ENCODE measurements at regions not wholly inside any gene's neighbourhood (a gene's known extent, or its start where the extent isn't known, plus 50 kb on each side); places are given as distances from the start of the nearest gene placed in this dataset.

DNA sequence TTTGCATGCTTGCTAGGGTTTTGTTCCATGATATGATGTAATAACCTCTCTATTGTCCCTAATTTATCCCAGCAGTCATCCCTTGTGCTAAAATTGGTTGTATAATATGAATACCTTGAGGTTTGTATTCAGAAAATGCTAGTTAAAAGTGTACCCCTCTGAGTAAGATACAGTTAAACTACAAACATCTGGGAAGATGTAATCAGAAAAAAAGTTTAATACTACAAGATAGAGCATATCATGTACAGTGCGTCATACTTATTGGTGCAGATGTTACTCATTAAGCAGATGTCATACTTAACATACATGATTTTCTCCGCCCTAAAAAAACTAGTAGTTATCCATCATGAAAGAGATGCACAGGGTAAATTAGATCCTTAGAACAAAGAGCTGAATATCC lies 336.1 kb upstream of the KCND2 start:
- Histone ChIP-seq H3K9me1 (ENCODE audit: control insufficient read depth, extremely low read depth, insufficient read depth, low read length) (no peaks in the 10 kb centered on the region), H3K79me2 (ENCODE audit: control insufficient read depth, insufficient read depth, low read length) (no peaks in the 10 kb centered on the region), H3K27ac (ENCODE audit: control insufficient read depth, insufficient read depth, low read length) (no peak overlapping the region), H3K27me3 (ENCODE audit: control insufficient read depth, extremely low read depth, insufficient read depth, low read length) (no peaks in the 10 kb centered on the region), H3K4me2 (ENCODE audit: control insufficient read depth, extremely low read depth, insufficient read depth, low read depth, low read length) (no peak overlapping the region), H3K4me1 (ENCODE audit: control insufficient read depth, extremely low read depth, insufficient read depth, low read length) (no peaks in the 10 kb centered on the region), H3K36me3 (ENCODE audit: control insufficient read depth in 2 of 2, extremely low read depth in 1 of 2, insufficient read depth in 2 of 2, low read length in 2 of 2) (no peaks in the 10 kb centered on the region), H3K9me3 (ENCODE audit: control insufficient read depth, low read depth, low read length) (no peaks in the 10 kb centered on the region), H3K9ac (ENCODE audit: control insufficient read depth, extremely low read depth, insufficient read depth, low read length) (no peak overlapping the region), H2AFZ (ENCODE audit: control insufficient read depth, low read length) (no peak overlapping the region), H4K20me1 (ENCODE audit: control insufficient read depth, extremely low read depth, insufficient read depth, low read length) (no peaks in the 10 kb centered on the region), H3K4me3 (ENCODE audit: control insufficient read depth in 2 of 3, extremely low read depth in 1 of 3, insufficient read depth in 2 of 3, low read depth in 1 of 3, low read length in 3 of 3) (no peak overlapping the region)
- dilution Hi-C loops (cut with MboI; ENCODE audit: extremely low pct_ligation_motif_present, low sequenced_read_pairs), result no loop called here
- FAIRE-seq, result no peak
- TF ChIP-seq EZH2 (IDR thresholded peaks at IDR 0.05; ENCODE audit: low read length), result no peak
- TF ChIP-seq, protein P1, sequence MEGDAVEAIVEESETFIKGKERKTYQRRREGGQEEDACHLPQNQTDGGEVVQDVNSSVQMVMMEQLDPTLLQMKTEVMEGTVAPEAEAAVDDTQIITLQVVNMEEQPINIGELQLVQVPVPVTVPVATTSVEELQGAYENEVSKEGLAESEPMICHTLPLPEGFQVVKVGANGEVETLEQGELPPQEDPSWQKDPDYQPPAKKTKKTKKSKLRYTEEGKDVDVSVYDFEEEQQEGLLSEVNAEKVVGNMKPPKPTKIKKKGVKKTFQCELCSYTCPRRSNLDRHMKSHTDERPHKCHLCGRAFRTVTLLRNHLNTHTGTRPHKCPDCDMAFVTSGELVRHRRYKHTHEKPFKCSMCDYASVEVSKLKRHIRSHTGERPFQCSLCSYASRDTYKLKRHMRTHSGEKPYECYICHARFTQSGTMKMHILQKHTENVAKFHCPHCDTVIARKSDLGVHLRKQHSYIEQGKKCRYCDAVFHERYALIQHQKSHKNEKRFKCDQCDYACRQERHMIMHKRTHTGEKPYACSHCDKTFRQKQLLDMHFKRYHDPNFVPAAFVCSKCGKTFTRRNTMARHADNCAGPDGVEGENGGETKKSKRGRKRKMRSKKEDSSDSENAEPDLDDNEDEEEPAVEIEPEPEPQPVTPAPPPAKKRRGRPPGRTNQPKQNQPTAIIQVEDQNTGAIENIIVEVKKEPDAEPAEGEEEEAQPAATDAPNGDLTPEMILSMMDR (optimal IDR thresholded peaks at IDR 0.05 in 1 of 3, IDR thresholded peaks at IDR 0.05 in 1 of 3, conservative IDR thresholded peaks at IDR 0.05 in 1 of 3; ENCODE audit: extremely low read depth in 1 of 3, insufficient read depth in 2 of 3, low read length in 3 of 3), result no peak
- DNase-seq (ENCODE audit: low read depth, low spot score), result no peak

- H3K9ac ChIP-seq (ENCODE audit: control insufficient read depth, extremely low read depth, insufficient read depth, low read length), result no peak overlapping the region
- H3K27ac ChIP-seq (ENCODE audit: control insufficient read depth, insufficient read depth, low read length), result no peak overlapping the region
- no peaks in the 10 kb centered on the region for H3K27me3 ChIP-seq (ENCODE audit: control insufficient read depth, extremely low read depth, insufficient read depth, low read length)
- no peak for FAIRE-seq
- no peak for DNase-seq (ENCODE audit: low read depth, low spot score)
- H3K9me3 ChIP-seq (ENCODE audit: control insufficient read depth, low read depth, low read length), result no peaks in the 10 kb centered on the region
- no peaks in the 10 kb centered on the region for H3K9me1 ChIP-seq (ENCODE audit: control insufficient read depth, extremely low read depth, insufficient read depth, low read length)
- no peak overlapping the region for H3K4me3 ChIP-seq (ENCODE audit: control insufficient read depth in 2 of 3, extremely low read depth in 1 of 3, insufficient read depth in 2 of 3, low read depth in 1 of 3, low read length in 3 of 3)
- no peak overlapping the region for H3K4me2 ChIP-seq (ENCODE audit: control insufficient read depth, extremely low read depth, insufficient read depth, low read depth, low read length)
- no peaks in the 10 kb centered on the region for H3K4me1 ChIP-seq (ENCODE audit: control insufficient read depth, extremely low read depth, insufficient read depth, low read length)
- no peaks in the 10 kb centered on the region for H4K20me1 ChIP-seq (ENCODE audit: control insufficient read depth, extremely low read depth, insufficient read depth, low read length)
- dilution Hi-C loops (cut with MboI; ENCODE audit: extremely low pct_ligation_motif_present, low sequenced_read_pairs), result no loop called here
- H3K36me3 ChIP-seq (ENCODE audit: control insufficient read depth in 2 of 2, extremely low read depth in 1 of 2, insufficient read depth in 2 of 2, low read length in 2 of 2), result no peaks in the 10 kb centered on the region
- H2AFZ ChIP-seq (ENCODE audit: control insufficient read depth, low read length), result no peak overlapping the region
- no peaks in the 10 kb centered on the region for H3K79me2 ChIP-seq (ENCODE audit: control insufficient read depth, insufficient read depth, low read length)
- no peak for TF ChIP-seq EZH2 (IDR thresholded peaks at IDR 0.05; ENCODE audit: low read length)
- TF ChIP-seq, protein P1 (optimal IDR thresholded peaks at IDR 0.05 in 1 of 3, IDR thresholded peaks at IDR 0.05 in 1 of 3, conservative IDR thresholded peaks at IDR 0.05 in 1 of 3; ENCODE audit: extremely low read depth in 1 of 3, insufficient read depth in 2 of 3, low read length in 3 of 3), result no peak
These were observed 335.2 kb upstream of the KCND2 start for GRCh38 chr7:119937745-119938144.

All from keratinocyte (primary cell).